Uterus (tissue), 3 donors: ENCODE measurements at regions not wholly inside any gene's neighbourhood (a gene's known extent, or its start where the extent isn't known, plus 50 kb on each side); places are given as distances from the start of the nearest gene placed in this dataset.

ENCODE experiments used
- DNase-seq, 2 donors: peaks; one replicate each; pipeline ENCODE4 v3.0.0-alpha.2; 2019 to 2020
- H3K27ac ChIP-seq, 2 donors: fragments of 200-600 bp; sonication (generic); 1 replicate in 1 of 2; 2 replicates in 1 of 2; pipeline ENCODE4 v1.5.1; 2016 to 2018
- H3K27me3 ChIP-seq, 2 donors: fragments of 200-600 bp; sonication (generic); one replicate each; pipeline ENCODE4 v1.5.1; 2018 to 2019; ENCODE audit warnings: control low read depth in 1 of 2
- H3K36me3 ChIP-seq, 2 donors: fragments of 200-600 bp; sonication (generic); one replicate each; pipeline ENCODE4 v1.5.1; 2019; ENCODE audit warnings: control low read depth in 1 of 2
- H3K4me1 ChIP-seq, 2 donors: fragments of 200-600 bp; sonication (generic); one replicate each; pipeline ENCODE4 v1.5.1; 2018 to 2019; ENCODE audit warnings: control low read depth in 1 of 2
- H3K4me3 ChIP-seq, 2 donors: fragments of 200-600 bp; sonication (generic); 1 replicate in 1 of 2; 2 replicates in 1 of 2; pipeline ENCODE4 v1.5.1; 2018 to 2019; ENCODE audit warnings: mild to moderate bottlenecking in 1 of 2
- H3K9me3 ChIP-seq, 2 donors: fragments of 200-600 bp; sonication (generic); one replicate each; pipeline ENCODE4 v1.5.1; 2019; ENCODE audit warnings: control low read depth in 1 of 2
- POLR2A ChIP-seq, 2 donors: fragments of 450-650 bp; IDR thresholded peaks; one replicate each; pipeline ENCODE4 v1.6.1; 2016; ENCODE audit warnings: antibody characterized with exemption in 2 of 2, mild to moderate bottlenecking in 1 of 2, moderate library complexity in 1 of 2
- intact Hi-C: fragments of 100-400 bp; cut with DNase I; formaldehyde crosslinking; loops from one replicate; pipeline ENCODE4 v1.15.1; 2023; ENCODE audit warnings: low total_unique reads
- TF ChIP-seq, protein P1 (sequence below), 4 experiments: fragments of 200-600 bp in 2 of 4; fragments of 450-650 bp in 2 of 4; sonication (generic) in 2 of 4; IDR thresholded peaks; one replicate each; pipeline ENCODE4 v1.5.1; 2016 to 2019; ENCODE audit warnings: antibody characterized with exemption in 4 of 4, mild to moderate bottlenecking in 2 of 4, moderate library complexity in 1 of 4
- donor health status: DM: yes; HTN: yes; CAD: no.

GRCh38 chr5:6837095-6837494, 123.9 kb downstream of the TENT4A start:
- H3K36me3 ChIP-seq, result no peaks in the 10 kb centered on the region
- TF ChIP-seq, protein P1, sequence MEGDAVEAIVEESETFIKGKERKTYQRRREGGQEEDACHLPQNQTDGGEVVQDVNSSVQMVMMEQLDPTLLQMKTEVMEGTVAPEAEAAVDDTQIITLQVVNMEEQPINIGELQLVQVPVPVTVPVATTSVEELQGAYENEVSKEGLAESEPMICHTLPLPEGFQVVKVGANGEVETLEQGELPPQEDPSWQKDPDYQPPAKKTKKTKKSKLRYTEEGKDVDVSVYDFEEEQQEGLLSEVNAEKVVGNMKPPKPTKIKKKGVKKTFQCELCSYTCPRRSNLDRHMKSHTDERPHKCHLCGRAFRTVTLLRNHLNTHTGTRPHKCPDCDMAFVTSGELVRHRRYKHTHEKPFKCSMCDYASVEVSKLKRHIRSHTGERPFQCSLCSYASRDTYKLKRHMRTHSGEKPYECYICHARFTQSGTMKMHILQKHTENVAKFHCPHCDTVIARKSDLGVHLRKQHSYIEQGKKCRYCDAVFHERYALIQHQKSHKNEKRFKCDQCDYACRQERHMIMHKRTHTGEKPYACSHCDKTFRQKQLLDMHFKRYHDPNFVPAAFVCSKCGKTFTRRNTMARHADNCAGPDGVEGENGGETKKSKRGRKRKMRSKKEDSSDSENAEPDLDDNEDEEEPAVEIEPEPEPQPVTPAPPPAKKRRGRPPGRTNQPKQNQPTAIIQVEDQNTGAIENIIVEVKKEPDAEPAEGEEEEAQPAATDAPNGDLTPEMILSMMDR (IDR thresholded peaks at IDR 0.05), result no peak
- no peak for TF ChIP-seq POLR2A (IDR thresholded peaks at IDR 0.05)
- no peaks in the 10 kb centered on the region for H3K9me3 ChIP-seq
- H3K4me3 ChIP-seq, result no peak overlapping the region
- H3K4me1 ChIP-seq, result no peaks in the 10 kb centered on the region
- intact Hi-C loops, result no loop called here
- no peaks in the 10 kb centered on the region for H3K27me3 ChIP-seq
- no peak overlapping the region for H3K27ac ChIP-seq
- no peak for DNase-seq

GRCh38 chr5:6837519-6838110, 124.4 kb downstream of the TENT4A start:
- no peaks in the 10 kb centered on the region for H3K36me3 ChIP-seq
- H3K27ac ChIP-seq, result no peak overlapping the region
- no peaks in the 10 kb centered on the region for H3K9me3 ChIP-seq
- TF ChIP-seq, protein P1 (IDR thresholded peaks at IDR 0.05), result no peak
- no peak for TF ChIP-seq POLR2A (IDR thresholded peaks at IDR 0.05)
- H3K4me3 ChIP-seq, result no peak overlapping the region
- intact Hi-C loops, result no loop called here
- H3K27me3 ChIP-seq, result no peaks in the 10 kb centered on the region
- DNase-seq, result no peak
- no peaks in the 10 kb centered on the region for H3K4me1 ChIP-seq

GRCh38 chr5:6838736-6839135, 125.5 kb downstream of the TENT4A start:
- H3K4me3 ChIP-seq, result no peak overlapping the region
- intact Hi-C loops, result no loop called here
- H3K27me3 ChIP-seq, result no peaks in the 10 kb centered on the region
- no peaks in the 10 kb centered on the region for H3K4me1 ChIP-seq
- DNase-seq, result no peak
- no peaks in the 10 kb centered on the region for H3K36me3 ChIP-seq
- TF ChIP-seq, protein P1 (IDR thresholded peaks at IDR 0.05), result no peak
- TF ChIP-seq POLR2A (IDR thresholded peaks at IDR 0.05), result no peak
- H3K27ac ChIP-seq, result no peak overlapping the region
- H3K9me3 ChIP-seq, result no peaks in the 10 kb centered on the region

DNA sequence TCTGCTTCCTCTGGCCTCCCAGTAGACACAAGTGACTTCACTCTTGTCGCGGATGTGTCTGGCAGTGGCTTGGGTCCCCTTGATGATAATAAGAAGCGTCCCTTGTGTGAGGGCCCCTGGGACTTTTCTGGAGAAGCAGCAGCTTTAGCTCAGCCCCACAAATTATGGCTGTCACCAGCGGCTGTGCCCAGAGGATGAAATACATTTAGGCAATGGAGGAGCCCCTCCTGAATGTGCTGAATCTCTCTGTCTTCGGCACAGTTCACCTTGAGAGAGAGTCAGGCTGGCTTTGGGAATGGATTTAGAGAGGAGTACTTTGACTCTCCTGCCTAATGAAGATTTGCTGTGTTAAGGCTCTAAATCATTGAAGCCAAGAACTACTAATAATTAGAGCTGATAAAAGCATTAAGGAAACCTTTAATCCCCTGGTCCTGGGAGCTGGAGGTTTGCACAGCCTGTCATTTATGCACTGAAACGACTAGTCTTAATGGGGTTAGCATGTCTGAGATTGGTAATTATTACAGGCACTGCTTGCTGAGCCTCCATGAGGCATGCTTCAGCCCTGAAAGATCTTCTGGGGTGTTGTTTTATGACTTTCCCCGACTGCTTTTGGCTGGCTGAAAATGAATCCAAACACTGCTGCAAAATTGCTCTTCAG, 127.0 kb downstream of the TENT4A start:
- H3K9me3 ChIP-seq, result no peaks in the 10 kb centered on the region
- DNase-seq, result no peak
- intact Hi-C loops, result no loop called here
- H3K27me3 ChIP-seq, result no peaks in the 10 kb centered on the region
- H3K36me3 ChIP-seq, result no peaks in the 10 kb centered on the region
- H3K4me3 ChIP-seq, result no peak overlapping the region
- no peaks in the 10 kb centered on the region for H3K4me1 ChIP-seq
- TF ChIP-seq, protein P1 (IDR thresholded peaks at IDR 0.05), result no peak
- TF ChIP-seq POLR2A (IDR thresholded peaks at IDR 0.05), result no peak
- no peak overlapping the region for H3K27ac ChIP-seq

GRCh38 chr5:6843335-6843734, 130.1 kb downstream of the TENT4A start:
- no peaks in the 10 kb centered on the region for H3K36me3 ChIP-seq
- DNase-seq, result no peak
- intact Hi-C loops, result no loop called here
- TF ChIP-seq POLR2A (IDR thresholded peaks at IDR 0.05), result no peak
- TF ChIP-seq, protein P1 (IDR thresholded peaks at IDR 0.05), result no peak
- no peak overlapping the region for H3K4me3 ChIP-seq
- H3K27me3 ChIP-seq, result no peaks in the 10 kb centered on the region
- no peaks in the 10 kb centered on the region for H3K4me1 ChIP-seq
- H3K9me3 ChIP-seq, result no peaks in the 10 kb centered on the region
- no peak overlapping the region for H3K27ac ChIP-seq
